Activated CD4-positive, alpha-beta T cell treated with anti-CD3 and anti-CD28 coated beads, Interleukin-2, amount 50 U/mL, for 48 hours (primary cell): ENCODE measurements at regions not wholly inside any gene's neighbourhood (a gene's known extent, or its start where the extent isn't known, plus 50 kb on each side); places are given as distances from the start of the nearest gene placed in this dataset.

Experiments
- DNase-seq, 2 experiments: peaks; one replicate each; pipeline ENCODE4 v3.0.0-alpha.2; 2020

DNA sequence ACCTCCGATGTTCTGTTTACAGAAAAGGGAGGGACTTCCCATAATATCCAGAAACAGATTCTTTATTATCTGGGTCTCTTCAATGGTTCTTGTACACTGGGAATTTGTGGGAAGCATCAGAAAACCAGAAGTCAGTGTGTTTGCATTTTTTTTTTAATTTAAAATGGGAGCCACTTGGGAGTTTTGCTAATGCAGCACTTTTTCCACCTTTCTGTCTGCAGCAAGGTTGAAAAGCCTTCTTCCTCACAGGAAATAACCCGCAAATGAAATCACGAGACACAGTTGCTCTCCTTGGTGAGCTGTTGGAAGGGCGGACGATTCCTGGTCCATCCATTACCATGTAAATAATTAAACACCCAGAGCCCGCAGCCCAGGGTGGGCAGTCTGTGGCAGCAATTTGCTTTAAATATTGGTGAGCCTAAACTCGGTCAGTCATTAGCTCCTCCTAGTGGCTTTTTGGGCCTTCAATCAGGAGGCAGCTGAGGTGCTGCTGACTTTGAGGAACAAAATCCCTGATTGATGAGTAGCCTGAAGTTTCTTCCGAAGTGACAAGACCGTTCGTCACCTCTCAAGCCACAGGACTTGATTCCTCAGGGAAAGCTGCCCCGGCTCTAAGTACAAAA is 471.5 kb downstream of the EPHA4 start:
- DNase-seq, result no peak

GRCh38 chr2:221102896-221103688 is 469.0 kb downstream of the EPHA4 start:
- DNase-seq, result no peak

DNA sequence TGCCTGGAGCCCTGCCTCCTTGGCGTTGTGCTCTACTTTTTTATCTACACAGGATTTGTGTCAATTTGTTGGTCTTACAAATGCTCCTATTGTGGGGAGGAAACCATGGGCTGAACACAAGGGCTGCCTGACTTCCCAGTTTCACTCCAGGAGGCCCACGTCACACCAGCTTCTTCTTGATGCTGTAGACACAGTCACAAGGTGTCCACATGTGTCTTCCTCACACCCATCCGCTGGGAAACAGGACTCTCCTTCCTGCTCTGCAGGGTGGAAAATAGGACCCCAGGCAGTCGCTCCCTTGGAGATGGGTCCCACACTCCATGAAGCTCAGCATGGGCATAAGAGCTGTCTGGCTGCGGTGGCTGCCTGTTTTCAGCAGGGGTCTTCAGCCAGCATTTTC is 468.2 kb downstream of the EPHA4 start:
- no peak for DNase-seq

GRCh38 chr2:221104361-221104811 is 467.7 kb downstream of the EPHA4 start:
- DNase-seq, result no peak

GRCh38 chr2:221106241-221106640 is 465.9 kb downstream of the EPHA4 start:
- DNase-seq, result no peak

DNA sequence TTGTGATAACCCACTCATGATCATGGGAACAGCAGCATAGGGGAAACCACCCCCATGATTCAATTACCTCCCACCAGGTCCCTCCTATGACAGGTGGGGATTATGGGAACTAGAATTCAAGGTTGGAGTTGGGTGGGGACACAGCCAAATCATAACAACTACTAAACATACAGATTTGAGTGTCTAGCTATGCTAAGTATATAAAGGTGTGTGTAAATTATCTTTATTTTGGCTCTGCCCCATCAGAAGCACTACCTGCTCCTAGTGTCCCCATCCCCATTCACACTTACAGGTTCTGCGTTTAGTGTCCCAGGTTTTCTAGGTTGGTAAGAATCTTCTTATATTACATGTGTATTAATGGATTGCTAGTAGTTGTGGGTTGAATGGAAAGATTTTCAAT is 464.7 kb downstream of the EPHA4 start:
- DNase-seq, result no peak

GRCh38 chr2:221109552-221109951 is 462.6 kb downstream of the EPHA4 start:
- DNase-seq, result no peak

DNA sequence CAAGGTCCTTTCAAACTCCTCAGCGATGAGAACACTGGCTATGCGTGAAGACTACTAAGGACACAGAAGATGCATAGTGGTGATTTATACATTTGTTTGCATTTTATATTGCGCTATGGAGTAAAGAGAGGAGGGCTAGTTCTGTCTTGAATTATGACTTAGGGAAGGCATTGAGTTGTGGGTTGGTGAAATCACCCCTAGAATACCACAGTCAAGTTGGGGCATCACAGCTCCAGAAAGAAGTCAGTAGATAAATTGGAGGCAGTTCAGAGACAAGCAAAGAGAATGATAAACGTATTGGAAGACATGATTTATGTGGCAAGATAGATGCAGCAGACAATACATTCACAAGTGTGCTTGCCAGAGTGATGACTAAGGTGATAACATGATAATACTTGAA is 460.4 kb downstream of the EPHA4 start:
- no peak for DNase-seq

DNA sequence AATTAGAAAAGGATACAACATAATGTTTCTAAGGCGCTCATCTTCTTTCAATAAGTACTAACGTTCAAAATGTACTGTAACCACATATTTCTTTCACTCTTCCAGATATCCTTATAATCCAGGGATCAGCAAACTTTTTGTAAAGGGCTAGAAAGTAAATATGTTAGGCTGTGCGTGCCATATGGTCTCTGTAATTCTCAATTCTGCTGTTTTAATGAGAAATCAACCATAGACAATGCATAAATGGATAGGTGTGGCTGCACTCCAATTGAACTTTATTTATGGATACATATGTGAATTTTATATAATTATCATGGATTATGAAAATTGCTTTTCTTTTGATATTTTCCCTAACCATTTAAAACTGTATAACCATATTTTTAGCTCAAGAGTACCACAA is 459.4 kb downstream of the EPHA4 start:
- no peak for DNase-seq

DNA sequence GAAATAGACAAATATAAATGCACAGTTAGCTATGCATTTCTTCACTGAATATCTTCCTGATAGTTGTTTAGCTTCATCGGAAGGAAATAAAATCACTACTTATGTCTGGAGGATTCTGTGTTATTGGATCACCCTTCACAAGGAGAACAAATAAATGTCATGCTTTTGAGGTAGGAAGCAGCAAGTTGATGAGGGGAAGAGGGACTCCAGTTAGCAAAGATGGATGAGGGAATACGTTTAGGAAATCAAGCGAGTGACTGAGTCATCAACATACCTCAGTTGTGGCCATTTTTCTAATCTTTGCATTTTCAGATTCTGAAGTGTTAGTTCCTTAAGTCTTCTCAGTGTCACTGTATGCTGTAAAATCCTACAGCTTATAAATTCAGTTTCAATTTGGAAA is 456.2 kb downstream of the EPHA4 start:
- no peak for DNase-seq

DNA sequence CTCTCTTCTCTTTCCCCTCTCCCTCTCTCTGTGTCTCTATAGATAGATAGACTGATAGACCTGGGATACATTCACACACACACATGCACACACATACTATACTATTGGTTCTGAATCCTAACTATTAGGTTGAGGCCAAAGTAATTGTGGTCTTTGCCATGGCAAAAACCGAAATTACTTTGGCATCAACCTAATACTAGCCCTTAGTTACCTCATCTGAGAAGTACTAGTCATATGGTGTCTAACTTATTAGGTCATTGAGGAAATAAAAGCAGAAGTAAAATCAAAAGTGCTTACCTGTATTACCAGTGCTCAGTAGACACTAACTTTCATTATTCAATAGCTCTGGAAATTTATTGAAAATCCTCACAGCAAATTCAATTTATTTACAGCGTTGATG is 451.5 kb downstream of the EPHA4 start:
- DNase-seq, result no peak

DNA sequence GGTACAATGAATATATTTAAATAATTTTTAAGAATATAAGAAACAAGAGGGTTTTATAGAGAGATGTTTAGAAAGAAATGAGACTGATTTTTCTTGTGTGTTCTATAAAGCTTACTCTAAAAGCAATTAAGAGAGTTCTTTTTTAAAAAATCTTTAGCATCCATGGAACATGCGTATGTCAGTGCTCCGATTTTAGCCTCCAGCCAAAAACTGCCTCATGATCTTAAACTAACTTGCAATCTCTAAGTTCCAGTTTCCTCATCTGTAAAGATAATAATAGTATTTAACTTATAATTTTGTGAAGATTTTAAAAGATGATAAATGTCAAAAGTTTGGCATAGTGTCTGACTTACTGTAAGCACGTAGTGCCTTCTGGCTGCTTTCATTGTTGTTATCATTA is 448.7 kb downstream of the EPHA4 start:
- DNase-seq, result no peak

DNA sequence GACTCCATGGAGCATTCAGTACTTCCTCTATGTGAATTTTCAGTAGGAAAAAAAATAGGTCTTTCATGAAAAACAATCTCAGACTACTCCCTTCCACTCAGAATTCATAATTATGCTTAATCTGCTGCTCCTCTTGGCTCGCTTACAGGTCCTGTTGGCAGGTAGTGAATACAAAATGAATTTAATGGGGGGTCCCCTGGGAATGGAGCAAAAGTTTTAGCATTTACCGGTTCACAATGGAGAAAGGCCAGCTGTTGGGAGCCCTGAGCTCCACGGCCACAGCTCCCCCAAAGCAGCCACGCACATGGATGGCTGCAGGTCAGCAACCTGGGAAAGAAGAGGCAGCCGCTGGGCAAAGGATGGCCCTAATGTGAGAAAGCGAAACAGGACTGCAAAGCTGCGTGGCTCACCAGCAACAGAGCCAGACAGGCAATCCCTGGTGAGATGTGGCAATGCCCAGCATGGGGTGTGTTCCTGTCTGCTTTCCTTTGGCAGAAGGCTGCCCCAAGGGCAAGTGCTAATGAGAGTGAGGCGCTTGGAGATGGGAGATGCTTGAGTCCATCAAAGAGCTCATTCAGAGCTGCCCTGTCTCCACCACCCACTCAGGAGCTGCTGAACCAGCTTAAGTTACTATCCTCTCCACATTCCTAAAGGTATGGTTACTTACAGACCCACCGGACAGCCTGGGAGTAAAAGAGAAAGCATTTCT is 447.4 kb downstream of the EPHA4 start:
- no peak for DNase-seq

DNA sequence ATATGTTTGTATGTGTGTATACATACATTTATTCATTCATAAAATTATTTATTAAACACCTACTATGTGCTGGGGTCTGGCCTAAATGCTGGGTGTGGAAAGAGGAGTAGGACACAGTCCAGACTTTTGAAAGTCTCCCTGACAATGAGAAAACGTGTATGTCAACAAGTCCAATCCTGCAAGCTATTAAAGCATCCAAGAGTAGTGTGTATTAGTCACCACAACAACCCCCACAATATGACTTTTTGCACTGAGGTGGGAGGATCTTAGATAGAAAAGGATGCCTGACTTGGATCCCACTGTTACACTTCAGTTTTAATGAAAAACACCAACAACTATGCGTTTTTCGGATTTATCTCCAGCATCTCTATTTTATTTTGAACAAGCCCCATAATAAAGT is 446.4 kb downstream of the EPHA4 start:
- no peak for DNase-seq

DNA sequence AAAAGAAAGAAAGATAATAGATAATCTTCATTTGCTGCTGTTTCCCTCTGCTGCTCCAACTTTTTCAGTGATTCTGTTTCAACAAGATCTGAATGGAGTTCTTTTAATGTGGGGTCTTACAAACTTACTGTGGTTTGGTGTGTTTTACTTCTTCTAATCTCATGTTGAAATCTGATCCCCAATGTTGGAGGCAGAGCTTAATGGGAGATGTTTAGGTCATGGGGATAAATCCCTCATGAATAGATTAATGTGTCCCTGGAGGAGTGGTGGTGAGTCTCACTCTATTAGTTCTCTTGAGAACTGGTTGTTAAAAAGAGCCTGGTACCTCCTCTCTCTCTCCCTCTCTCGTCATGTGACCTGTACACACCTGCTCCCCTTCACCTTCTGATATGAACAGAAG is 442.4 kb downstream of the EPHA4 start:
- DNase-seq, result no peak

GRCh38 chr2:221130431-221130830 is 441.7 kb downstream of the EPHA4 start:
- no peak for DNase-seq

- no peak for DNase-seq
Observed at GRCh38 chr2:221133941-221134340, 438.2 kb downstream of the EPHA4 start.

DNA sequence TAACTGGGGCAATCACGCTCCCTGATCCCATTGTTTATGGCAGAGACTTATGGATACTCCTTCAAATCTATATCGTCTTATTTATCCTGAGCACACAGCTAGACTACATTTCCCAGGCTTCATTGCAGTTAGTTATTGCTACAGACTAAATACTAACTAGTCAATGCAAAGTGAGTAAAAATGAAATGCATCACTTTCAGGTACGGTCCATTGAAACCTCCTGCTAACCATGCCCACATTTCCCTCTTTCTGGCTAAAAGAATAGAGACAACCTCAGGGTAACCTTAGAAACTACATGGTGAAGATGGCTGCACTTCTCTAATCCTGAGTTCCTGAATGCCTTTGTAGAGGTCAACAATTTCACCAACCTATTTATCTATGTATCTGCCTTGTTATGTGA is 437.4 kb downstream of the EPHA4 start:
- no peak for DNase-seq

DNA sequence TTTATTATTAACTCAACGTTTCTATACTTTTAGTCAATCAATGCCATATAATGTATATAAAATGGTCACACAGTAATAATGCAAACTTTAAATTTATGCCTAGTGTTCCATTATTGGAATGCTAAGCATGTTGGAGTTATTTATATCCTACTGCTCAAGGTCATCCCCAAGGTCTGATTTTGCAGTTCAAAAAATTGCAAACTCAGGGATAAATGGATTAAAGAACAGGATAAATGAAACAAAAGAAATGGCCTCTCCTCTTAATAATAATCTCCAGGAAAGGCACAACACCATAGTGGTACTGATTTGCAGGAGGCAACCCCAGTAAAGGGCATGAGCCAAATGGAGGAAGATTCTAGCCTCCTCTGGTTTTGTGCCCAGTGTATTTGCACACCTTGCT is 436.4 kb downstream of the EPHA4 start:
- DNase-seq, result no peak

DNA sequence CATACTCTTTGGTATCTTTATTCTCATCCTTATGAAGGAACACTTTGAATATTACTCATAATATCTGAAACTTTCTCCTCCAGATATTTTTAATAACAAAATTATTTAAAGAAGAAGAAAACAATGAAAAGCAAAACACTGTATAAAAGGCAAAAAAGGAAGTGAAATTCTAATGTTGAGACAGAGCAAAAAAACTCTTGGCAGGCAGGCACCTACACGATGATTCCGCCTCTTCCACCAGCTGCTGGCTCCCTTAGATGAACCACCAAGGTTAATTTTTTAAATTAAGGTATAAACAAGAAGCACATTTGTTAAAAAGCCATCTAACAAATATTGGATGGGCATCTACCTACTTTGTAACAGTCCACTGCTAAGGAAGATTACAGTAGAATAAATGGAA is 434.7 kb downstream of the EPHA4 start:
- no peak for DNase-seq

GRCh38 chr2:221142341-221142740 is 429.8 kb downstream of the EPHA4 start:
- DNase-seq, result no peak

- no peak for DNase-seq
Observed at GRCh38 chr2:221143231-221143630, 428.9 kb downstream of the EPHA4 start.

DNA sequence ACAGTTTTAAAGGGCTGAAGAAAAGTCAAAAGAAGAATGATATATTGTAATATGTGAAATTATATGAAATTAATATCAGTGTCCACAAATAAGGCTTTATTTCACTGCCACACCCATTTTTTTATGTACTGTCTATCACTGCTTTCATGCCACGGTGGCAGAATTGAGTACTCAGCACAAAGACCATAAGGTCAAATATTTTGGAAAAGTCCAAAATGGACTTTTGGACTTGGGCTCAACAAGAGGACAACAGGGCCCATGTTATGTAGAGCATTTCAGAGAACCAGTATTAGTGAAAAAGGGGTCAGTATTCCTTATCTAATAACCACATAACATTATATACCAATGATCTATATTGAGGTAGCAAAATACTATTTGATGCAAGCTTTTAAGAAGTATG is 427.2 kb downstream of the EPHA4 start:
- no peak for DNase-seq

- DNase-seq, result no peak
Observed at GRCh38 chr2:221145396-221145795, 426.7 kb downstream of the EPHA4 start.
